GM12872 (cell line): ENCODE measurements at regions not wholly inside any gene's neighbourhood (a gene's known extent, or its start where the extent isn't known, plus 50 kb on each side); places are given as distances from the start of the nearest gene placed in this dataset.

Source experiments
- TF ChIP-seq, protein P1 (sequence below): IDR thresholded peaks from 3 replicates; pipeline ENCODE4 v1.5.1; 2011; ENCODE audit warnings: low read depth, mild to moderate bottlenecking, low read length, moderate library complexity; ENCODE audit not compliant: insufficient read depth

DNA sequence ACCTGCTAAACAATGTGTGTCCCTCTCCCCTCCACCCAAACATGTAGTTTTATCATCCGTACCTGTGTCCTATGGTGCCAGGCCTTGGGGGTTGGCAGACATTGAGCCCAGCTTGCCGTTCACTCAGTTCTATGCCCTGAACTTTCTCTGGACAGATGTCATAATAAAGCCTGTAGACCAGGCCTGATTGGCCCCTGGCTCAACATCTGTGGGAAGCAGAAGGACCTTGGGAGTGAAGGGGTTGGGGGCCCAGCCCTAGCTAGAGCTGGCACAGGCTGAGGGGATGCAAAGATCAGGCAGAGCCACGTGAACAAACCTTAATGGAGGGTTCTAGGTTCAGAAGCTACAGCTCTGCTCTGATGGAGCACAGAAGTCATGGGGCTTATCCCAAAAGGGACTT, 600.6 kb downstream of the BUD13 start:
- TF ChIP-seq, protein P1, sequence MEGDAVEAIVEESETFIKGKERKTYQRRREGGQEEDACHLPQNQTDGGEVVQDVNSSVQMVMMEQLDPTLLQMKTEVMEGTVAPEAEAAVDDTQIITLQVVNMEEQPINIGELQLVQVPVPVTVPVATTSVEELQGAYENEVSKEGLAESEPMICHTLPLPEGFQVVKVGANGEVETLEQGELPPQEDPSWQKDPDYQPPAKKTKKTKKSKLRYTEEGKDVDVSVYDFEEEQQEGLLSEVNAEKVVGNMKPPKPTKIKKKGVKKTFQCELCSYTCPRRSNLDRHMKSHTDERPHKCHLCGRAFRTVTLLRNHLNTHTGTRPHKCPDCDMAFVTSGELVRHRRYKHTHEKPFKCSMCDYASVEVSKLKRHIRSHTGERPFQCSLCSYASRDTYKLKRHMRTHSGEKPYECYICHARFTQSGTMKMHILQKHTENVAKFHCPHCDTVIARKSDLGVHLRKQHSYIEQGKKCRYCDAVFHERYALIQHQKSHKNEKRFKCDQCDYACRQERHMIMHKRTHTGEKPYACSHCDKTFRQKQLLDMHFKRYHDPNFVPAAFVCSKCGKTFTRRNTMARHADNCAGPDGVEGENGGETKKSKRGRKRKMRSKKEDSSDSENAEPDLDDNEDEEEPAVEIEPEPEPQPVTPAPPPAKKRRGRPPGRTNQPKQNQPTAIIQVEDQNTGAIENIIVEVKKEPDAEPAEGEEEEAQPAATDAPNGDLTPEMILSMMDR: no peak

- TF ChIP-seq, protein P1: no peak
Observed at GRCh38 chr11:116171271-116172140, 601.3 kb downstream of the BUD13 start.

GRCh38 chr11:116170526-116171120, 602.2 kb downstream of the BUD13 start:
- TF ChIP-seq, protein P1: peak; percentile 51

DNA sequence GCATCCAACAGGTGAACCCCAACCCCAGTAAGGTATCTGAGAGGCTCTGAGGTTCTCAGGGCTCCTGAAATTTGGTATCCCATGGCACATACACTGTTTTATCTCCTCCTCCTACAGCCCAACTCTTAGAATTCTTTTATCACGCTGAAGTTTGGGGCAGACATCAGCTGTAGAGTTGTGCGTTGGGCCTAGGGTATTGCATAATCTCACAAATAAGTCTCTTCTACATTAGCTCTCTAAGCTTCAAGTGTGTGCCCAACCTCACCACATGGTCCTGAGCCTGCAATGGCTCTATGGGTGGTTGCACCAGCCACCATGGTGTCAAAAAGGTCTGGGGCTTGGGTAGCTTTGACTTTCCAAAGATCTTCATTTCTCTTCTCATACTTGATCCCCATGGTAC, 603.0 kb downstream of the BUD13 start:
- TF ChIP-seq, protein P1: no peak

- TF ChIP-seq, protein P1: no peak
Observed at GRCh38 chr11:116168459-116168787, 604.4 kb downstream of the BUD13 start.

GRCh38 chr11:116167706-116168458, 604.9 kb downstream of the BUD13 start:
- TF ChIP-seq, protein P1: no peak
